ENCODE measurements at regions not wholly inside any gene's neighbourhood (a gene's known extent, or its start where the extent isn't known, plus 50 kb on each side); places are given as distances from the start of the nearest gene placed in this dataset.

- TF ChIP-seq CTCF (IDR thresholded peaks at IDR 0.05) (no peak), ZNF302 (CRISPR knock-in tag; IDR thresholded peaks at IDR 0.05) (no peak), TP53 (CRISPR knock-in tag; IDR thresholded peaks at IDR 0.05) (no peak), ZFP36 (IDR thresholded peaks at IDR 0.05; ENCODE audit: borderline replicate concordance, partially characterized antibody) (no peak), EHMT2 (IDR thresholded peaks at IDR 0.05; ENCODE audit: low read depth) (no peak), RCOR1 (IDR thresholded peaks at IDR 0.05; ENCODE audit: low read depth, low read length) (no peak), JUN (IDR thresholded peaks at IDR 0.05) (no peak), JUNB (IDR thresholded peaks at IDR 0.05) (no peak)
Measured at GRCh38 chr9:82192211-82192610, 203.6 kb downstream of the SPATA31D1 start (continued).

DNA sequence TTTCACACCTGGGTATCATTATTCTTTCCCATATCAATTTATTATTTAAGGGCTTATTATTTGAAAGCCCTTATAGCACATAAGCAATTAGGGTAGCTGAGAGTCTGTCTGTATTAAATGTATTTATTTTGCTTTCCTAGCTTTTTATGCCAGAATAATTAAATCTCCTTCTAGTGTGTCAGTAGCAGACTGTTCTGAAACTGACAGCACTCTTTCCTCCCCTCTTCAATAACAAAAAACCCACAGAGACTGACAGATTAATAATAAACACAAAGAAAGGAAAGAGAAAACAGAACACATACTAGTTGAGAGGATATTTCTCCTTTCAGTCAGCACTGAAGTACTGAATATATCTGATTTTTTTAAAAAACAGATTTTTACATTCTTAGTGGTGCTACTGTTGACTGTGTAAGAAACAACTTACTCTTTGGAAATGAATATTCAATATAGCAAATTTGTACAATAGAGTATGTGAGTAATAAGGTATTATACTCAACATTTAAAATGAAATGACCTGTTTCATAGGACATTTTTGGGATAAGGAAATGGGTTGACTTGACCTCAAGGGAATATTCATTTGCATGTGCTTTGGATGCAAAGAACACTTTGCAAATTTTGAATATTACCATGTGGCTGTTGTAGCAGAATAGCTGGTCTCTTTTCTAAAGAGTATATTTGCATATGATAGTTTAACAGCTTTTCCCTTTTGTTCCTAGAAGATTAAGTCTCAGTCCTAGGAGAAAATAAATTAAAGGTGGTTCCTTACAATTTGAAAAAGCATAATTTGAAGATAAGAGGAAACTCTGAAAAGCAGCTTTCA lies 208.3 kb downstream of the SPATA31D1 start:
- Histone ChIP-seq H3K4me1 (no peaks in the 10 kb centered on the region), H3K4me3 (no peak overlapping the region), H3K27ac (no peak overlapping the region), H3K9me3 (no peaks in the 10 kb centered on the region), H3K4me2 (no peak overlapping the region)
- DNase-seq (ENCODE audit: low read depth in 1 of 2, low spot score in 1 of 2): no peak
- FAIRE-seq: no peak
- ATAC-seq: no peak
- TF ChIP-seq PHF8 (IDR thresholded peaks at IDR 0.05; ENCODE audit: borderline replicate concordance, low read depth) (no peak), HOXB5 (CRISPR knock-in tag; IDR thresholded peaks at IDR 0.05) (no peak), SMC3 (IDR thresholded peaks at IDR 0.05) (no peak), ZNF302 (CRISPR knock-in tag; IDR thresholded peaks at IDR 0.05) (no peak), BHLHE40 (IDR thresholded peaks at IDR 0.05; ENCODE audit: low read depth, low read length) (no peak), KDM1A (IDR thresholded peaks at IDR 0.05; ENCODE audit: low read depth) (no peak)
- TF ChIP-seq, protein P1, sequence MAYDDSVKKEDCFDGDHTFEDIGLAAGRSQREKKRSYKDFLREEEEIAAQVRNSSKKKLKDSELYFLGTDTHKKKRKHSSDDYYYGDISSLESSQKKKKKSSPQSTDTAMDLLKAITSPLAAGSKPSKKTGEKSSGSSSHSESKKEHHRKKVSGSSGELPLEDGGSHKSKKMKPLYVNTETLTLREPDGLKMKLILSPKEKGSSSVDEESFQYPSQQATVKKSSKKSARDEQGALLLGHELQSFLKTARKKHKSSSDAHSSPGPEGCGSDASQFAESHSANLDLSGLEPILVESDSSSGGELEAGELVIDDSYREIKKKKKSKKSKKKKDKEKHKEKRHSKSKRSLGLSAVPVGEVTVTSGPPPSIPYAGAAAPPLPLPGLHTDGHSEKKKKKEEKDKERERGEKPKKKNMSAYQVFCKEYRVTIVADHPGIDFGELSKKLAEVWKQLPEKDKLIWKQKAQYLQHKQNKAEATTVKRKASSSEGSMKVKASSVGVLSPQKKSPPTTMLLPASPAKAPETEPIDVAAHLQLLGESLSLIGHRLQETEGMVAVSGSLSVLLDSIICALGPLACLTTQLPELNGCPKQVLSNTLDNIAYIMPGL (CRISPR knock-in tag; IDR thresholded peaks at IDR 0.05; ENCODE audit: borderline replicate concordance): no peak
- ChIA-PET POLR2A (no interaction called here), CTCF (no interaction called here)

DNA sequence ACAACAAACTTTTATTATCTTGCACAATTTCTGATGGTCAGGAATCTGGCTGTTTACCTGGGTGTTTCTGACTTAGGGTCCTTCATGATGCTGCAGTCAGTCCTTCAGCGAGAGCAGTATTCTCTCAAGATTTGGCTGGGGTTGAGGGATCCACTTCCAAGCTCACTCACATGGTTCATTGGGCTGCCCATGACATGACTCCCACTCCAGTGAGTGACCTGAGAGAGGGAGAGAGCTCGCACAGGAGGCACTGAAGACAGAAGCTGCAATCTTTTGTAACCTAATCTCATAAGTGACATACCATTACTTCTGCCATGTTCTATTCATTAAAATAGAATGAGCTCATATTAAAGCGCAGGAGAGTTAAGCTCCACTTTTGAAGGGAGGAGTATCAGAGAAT lies 212.6 kb downstream of the SPATA31D1 start:
- Histone ChIP-seq H3K4me3 (no peak overlapping the region), H3K9me3 (no peaks in the 10 kb centered on the region), H3K4me1 (no peaks in the 10 kb centered on the region), H3K4me2 (no peak overlapping the region), H3K27ac (no peak overlapping the region)
- no peak for ATAC-seq
- no peak for DNase-seq (ENCODE audit: low read depth in 1 of 2, low spot score in 1 of 2)
- TF ChIP-seq MAFK (IDR thresholded peaks at IDR 0.05; ENCODE audit: partially characterized antibody): no peak
- TF ChIP-seq, protein P2, sequence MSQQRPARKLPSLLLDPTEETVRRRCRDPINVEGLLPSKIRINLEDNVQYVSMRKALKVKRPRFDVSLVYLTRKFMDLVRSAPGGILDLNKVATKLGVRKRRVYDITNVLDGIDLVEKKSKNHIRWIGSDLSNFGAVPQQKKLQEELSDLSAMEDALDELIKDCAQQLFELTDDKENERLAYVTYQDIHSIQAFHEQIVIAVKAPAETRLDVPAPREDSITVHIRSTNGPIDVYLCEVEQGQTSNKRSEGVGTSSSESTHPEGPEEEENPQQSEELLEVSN (IDR thresholded peaks at IDR 0.05; ENCODE audit: borderline replicate concordance, low read depth): no peak
- TF ChIP-seq, protein P3, sequence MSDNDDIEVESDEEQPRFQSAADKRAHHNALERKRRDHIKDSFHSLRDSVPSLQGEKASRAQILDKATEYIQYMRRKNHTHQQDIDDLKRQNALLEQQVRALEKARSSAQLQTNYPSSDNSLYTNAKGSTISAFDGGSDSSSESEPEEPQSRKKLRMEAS (IDR thresholded peaks at IDR 0.05): no peak
- no peak for TF ChIP-seq BHLHE40 (IDR thresholded peaks at IDR 0.05; ENCODE audit: low read depth, low read length)
- TF ChIP-seq ZNF302 (CRISPR knock-in tag; IDR thresholded peaks at IDR 0.05): no peak
- no peak for TF ChIP-seq HOXA7 (CRISPR knock-in tag; IDR thresholded peaks at IDR 0.05)
- no peak for TF ChIP-seq ZSCAN20 (CRISPR knock-in tag; IDR thresholded peaks at IDR 0.05)
- TF ChIP-seq HES2 (IDR thresholded peaks at IDR 0.05): no peak
- no peak for TF ChIP-seq HDAC2 (IDR thresholded peaks at IDR 0.05)
- no peak for TF ChIP-seq JUN (IDR thresholded peaks at IDR 0.05)
- no peak for TF ChIP-seq HOXB5 (CRISPR knock-in tag; IDR thresholded peaks at IDR 0.05)
- POLR2A ChIA-PET: no interaction called here
- CTCF ChIA-PET: no interaction called here
- no peak for FAIRE-seq
- WGBS (ENCODE audit: missing lambda C conversion rate): 59% methylated on average over 3 of the region's 3 CpGs

All from A549 (cell line).